Caco-2 (cell line): ENCODE measurements at regions not wholly inside any gene's neighbourhood (a gene's known extent, or its start where the extent isn't known, plus 50 kb on each side); places are given as distances from the start of the nearest gene placed in this dataset.

Source experiments
- BruUV-seq: library from RNA; stranded (reverse); fragments of 400-500 nt; replicated peaks from 2 replicates; lab custom pipeline; 2021; lab: Mats Ljungman, UMichigan
- CTCF ChIA-PET: fragments of 300-600 bp; sonication (Branson Sonifier 250); formaldehyde crosslinking; loops from one replicate; lab custom pipeline; 2022; ENCODE audit warnings: antibody characterized with exemption; lab: Charles Lee
- POLR2A ChIA-PET: fragments of 300-600 bp; sonication (Branson Sonifier 250); formaldehyde crosslinking; loops from one replicate; lab custom pipeline; 2022; ENCODE audit warnings: antibody characterized with exemption; lab: Charles Lee
- DNase-seq, 2 experiments: peaks; one replicate each; pipeline versions ENCODE4 v3.0.0 to v3.0.0-alpha.2; 2020 to 2022
- H3K27me3 ChIP-seq: replicated peaks from 2 replicates; pipeline ENCODE4 v1.6.0; 2011; ENCODE audit warnings: low read length; ENCODE audit not compliant: control insufficient read depth, insufficient read depth
- H3K36me3 ChIP-seq: 2 replicates; pipeline ENCODE4 v1.5.1; 2011; ENCODE audit warnings: low read length; ENCODE audit not compliant: control insufficient read depth, insufficient read depth
- H3K4me1 ChIP-seq: fragments of 250-450 bp; sonication (Bioruptor Pico); 2 replicates; pipeline ENCODE4 v1.5.1; 2020; ENCODE audit warnings: mild to moderate bottlenecking
- H3K4me3 ChIP-seq: 2 replicates; pipeline ENCODE4 v1.5.1; 2011; ENCODE audit warnings: low read depth, mild to moderate bottlenecking, control low read depth, low read length
- H3K9me3 ChIP-seq: fragments of 250-450 bp; sonication (Bioruptor Pico); 2 replicates; pipeline ENCODE4 v1.5.1; 2020; ENCODE audit warnings: mild to moderate bottlenecking, moderate library complexity
- H3K27ac Mint-ChIP-seq: one replicate; pipeline ENCODE4 v1.8.0; 2022; ENCODE audit warnings: mixed read lengths; ENCODE audit not compliant: unreplicated experiment
- H3K27me3 Mint-ChIP-seq: one replicate; pipeline ENCODE4 v1.8.0; 2022; ENCODE audit warnings: mixed read lengths; ENCODE audit not compliant: insufficient read depth, unreplicated experiment
- H3K36me3 Mint-ChIP-seq: one replicate; pipeline ENCODE4 v1.8.0; 2022; ENCODE audit warnings: mild to moderate bottlenecking, mixed read lengths; ENCODE audit not compliant: insufficient read depth, unreplicated experiment
- H3K4me1 Mint-ChIP-seq: one replicate; pipeline ENCODE4 v1.8.0; 2022; ENCODE audit warnings: low read depth, mixed read lengths; ENCODE audit not compliant: unreplicated experiment
- H3K4me3 Mint-ChIP-seq: one replicate; pipeline ENCODE4 v1.8.0; 2022; ENCODE audit warnings: mild to moderate bottlenecking, moderate library complexity, mixed read lengths; ENCODE audit not compliant: unreplicated experiment
- H3K9me3 Mint-ChIP-seq: one replicate; pipeline ENCODE4 v1.8.0; 2022; ENCODE audit warnings: mixed read lengths; ENCODE audit not compliant: unreplicated experiment
- CTCF ChIP-seq, 2 experiments: fragments of 200-600 bp in 1 of 2; IDR thresholded peaks; 1 replicate in 1 of 2; 2 replicates in 1 of 2; pipeline versions ENCODE4 v1.5.1 to v1.8.0; 2011 to 2022; ENCODE audit warnings: antibody characterized with exemption in 1 of 2, control low read depth in 1 of 2, inconsistent platforms in 1 of 2, low read depth in 1 of 2, low read length in 1 of 2, mild to moderate bottlenecking in 1 of 2, moderate library complexity in 1 of 2; ENCODE audit not compliant: insufficient read depth in 1 of 2, severe bottlenecking in 1 of 2, unreplicated experiment in 1 of 2
- intact Hi-C: fragments of 100-400 bp; cut with micrococcal nuclease; formaldehyde crosslinking; loops from one replicate; pipeline ENCODE4 v1.10.0; 2022; ENCODE audit not compliant: unreplicated experiment

- H3K4me3 Mint-ChIP-seq: no peak overlapping the region
- CTCF ChIA-PET: no interaction called here
These were observed 87.4 kb upstream of the C1orf21 start for GRCh38 chr1:184299406-184299790.

DNA sequence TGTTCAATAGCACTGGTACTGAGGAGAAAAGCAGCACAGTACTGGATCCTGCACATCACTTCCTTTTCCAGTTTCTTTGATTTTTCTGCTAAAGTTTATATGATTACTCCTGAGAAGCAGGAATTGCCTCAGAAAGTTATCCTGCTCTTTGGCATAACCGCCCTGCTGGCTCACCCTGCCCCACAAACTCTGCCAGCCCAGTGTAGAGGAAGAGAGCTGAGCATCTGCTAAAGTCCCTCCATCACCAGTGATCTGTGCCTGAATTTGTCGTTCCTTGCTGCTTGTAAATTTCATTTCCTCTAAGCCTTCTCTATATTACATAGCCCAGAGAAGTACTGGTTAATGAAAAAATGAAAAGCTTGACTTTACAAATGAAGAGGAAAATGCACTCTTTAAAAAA is 87.0 kb upstream of the C1orf21 start:
- no peak for TF ChIP-seq CTCF (IDR thresholded peaks at IDR 0.05; ENCODE audit: insufficient read depth in 1 of 2, low read depth in 1 of 2, low read length in 1 of 2, severe bottlenecking in 1 of 2, unreplicated experiment in 1 of 2)
- DNase-seq: no peak
- intact Hi-C loops: no loop called here
- H3K27ac Mint-ChIP-seq: no peak overlapping the region
- no peak overlapping the region for H3K4me3 ChIP-seq
- no peaks in the 10 kb centered on the region for H3K36me3 Mint-ChIP-seq
- ChIA-PET CTCF (no interaction called here), POLR2A (no interaction called here)
- BruUV-seq: no TSS peak
- no peaks in the 10 kb centered on the region for H3K4me1 ChIP-seq
- H3K27me3 ChIP-seq: no peaks in the 10 kb centered on the region; the same call in 1 of the 2 replicates
- H3K4me1 Mint-ChIP-seq: no peaks in the 10 kb centered on the region
- H3K9me3 Mint-ChIP-seq: peaks cover 11% of the 10 kb centered on the region
- H3K36me3 ChIP-seq: no peaks in the 10 kb centered on the region
- peaks cover 5% of the 10 kb centered on the region for H3K27me3 Mint-ChIP-seq
- H3K4me3 Mint-ChIP-seq: no peak overlapping the region
- H3K9me3 ChIP-seq: no peaks in the 10 kb centered on the region; the same call in 1 of the 2 replicates

More at GRCh38 chr1:184299406-184299790, 87.4 kb upstream of the C1orf21 start:
- Histone ChIP-seq H3K36me3 (no peaks in the 10 kb centered on the region), H3K4me3 (no peak overlapping the region), H3K27me3 (no peaks in the 10 kb centered on the region; the same call in 1 of the 2 replicates), H3K4me1 (no peaks in the 10 kb centered on the region), H3K9me3 (no peaks in the 10 kb centered on the region; the same call in 1 of the 2 replicates)
- DNase-seq: no peak
- no TSS peak for BruUV-seq
- TF ChIP-seq CTCF (IDR thresholded peaks at IDR 0.05; ENCODE audit: insufficient read depth in 1 of 2, low read depth in 1 of 2, low read length in 1 of 2, severe bottlenecking in 1 of 2, unreplicated experiment in 1 of 2): no peak
- H3K27me3 Mint-ChIP-seq: peaks cover 5% of the 10 kb centered on the region
- H3K9me3 Mint-ChIP-seq: peaks cover 11% of the 10 kb centered on the region
- intact Hi-C loops: no loop called here
- POLR2A ChIA-PET: no interaction called here
- no peak overlapping the region for H3K27ac Mint-ChIP-seq
- H3K36me3 Mint-ChIP-seq: no peaks in the 10 kb centered on the region
- no peaks in the 10 kb centered on the region for H3K4me1 Mint-ChIP-seq

- no peaks in the 10 kb centered on the region for H3K36me3 Mint-ChIP-seq
- H3K27me3 Mint-ChIP-seq: peaks cover 8% of the 10 kb centered on the region
- Histone ChIP-seq H3K4me3 (no peak overlapping the region), H3K4me1 (no peaks in the 10 kb centered on the region), H3K36me3 (no peaks in the 10 kb centered on the region), H3K27me3 (no peaks in the 10 kb centered on the region; the same call in 1 of the 2 replicates), H3K9me3 (no peaks in the 10 kb centered on the region; the same call in 1 of the 2 replicates)
- CTCF ChIA-PET: no interaction called here
- no peak overlapping the region for H3K27ac Mint-ChIP-seq
- intact Hi-C loops: no loop called here
- DNase-seq: no peak
- H3K4me1 Mint-ChIP-seq: no peaks in the 10 kb centered on the region
- no peak overlapping the region for H3K4me3 Mint-ChIP-seq
- no peak for TF ChIP-seq CTCF (IDR thresholded peaks at IDR 0.05; ENCODE audit: insufficient read depth in 1 of 2, low read depth in 1 of 2, low read length in 1 of 2, severe bottlenecking in 1 of 2, unreplicated experiment in 1 of 2)
- POLR2A ChIA-PET: no interaction called here
- no TSS peak for BruUV-seq
- H3K9me3 Mint-ChIP-seq: peaks cover 11% of the 10 kb centered on the region
These were observed 86.4 kb upstream of the C1orf21 start for GRCh38 chr1:184300446-184300845.
